Neural crest cell (in vitro differentiated cells): ENCODE measurements at regions not wholly inside any gene's neighbourhood (a gene's known extent, or its start where the extent isn't known, plus 50 kb on each side); places are given as distances from the start of the nearest gene placed in this dataset.

Source experiments
- DNase-seq: peaks from one replicate; pipeline ENCODE4 v3.0.0; 2021; ENCODE audit warnings: low read depth, mixed read lengths, low spot score
- H3K27ac Mint-ChIP-seq: one replicate; pipeline ENCODE4 v1.8.0; 2021; ENCODE audit warnings: mild to moderate bottlenecking, mixed read lengths; ENCODE audit not compliant: unreplicated experiment
- H3K27me3 Mint-ChIP-seq: 2 replicates; pipeline ENCODE4 v1.8.0; 2021; ENCODE audit warnings: low read depth, mild to moderate bottlenecking, mixed read lengths
- H3K36me3 Mint-ChIP-seq: 2 replicates; pipeline ENCODE4 v1.8.0; 2021; ENCODE audit warnings: low read depth, mild to moderate bottlenecking, mixed read lengths
- H3K4me1 Mint-ChIP-seq: 2 replicates; pipeline ENCODE4 v1.8.0; 2021; ENCODE audit warnings: mixed read lengths
- H3K4me3 Mint-ChIP-seq: one replicate; pipeline ENCODE4 v1.8.0; 2021; ENCODE audit warnings: mild to moderate bottlenecking, mixed read lengths
- H3K9me3 Mint-ChIP-seq: 2 replicates; pipeline ENCODE4 v1.8.0; 2021; ENCODE audit warnings: mixed read lengths
- TF ChIP-seq, protein P1 (sequence below): fragments of 200-600 bp; sonication (generic); conservative IDR thresholded peaks from 2 replicates; pipeline ENCODE4 v1.5.0; 2021; ENCODE audit warnings: antibody characterized with exemption, mild to moderate bottlenecking

DNA sequence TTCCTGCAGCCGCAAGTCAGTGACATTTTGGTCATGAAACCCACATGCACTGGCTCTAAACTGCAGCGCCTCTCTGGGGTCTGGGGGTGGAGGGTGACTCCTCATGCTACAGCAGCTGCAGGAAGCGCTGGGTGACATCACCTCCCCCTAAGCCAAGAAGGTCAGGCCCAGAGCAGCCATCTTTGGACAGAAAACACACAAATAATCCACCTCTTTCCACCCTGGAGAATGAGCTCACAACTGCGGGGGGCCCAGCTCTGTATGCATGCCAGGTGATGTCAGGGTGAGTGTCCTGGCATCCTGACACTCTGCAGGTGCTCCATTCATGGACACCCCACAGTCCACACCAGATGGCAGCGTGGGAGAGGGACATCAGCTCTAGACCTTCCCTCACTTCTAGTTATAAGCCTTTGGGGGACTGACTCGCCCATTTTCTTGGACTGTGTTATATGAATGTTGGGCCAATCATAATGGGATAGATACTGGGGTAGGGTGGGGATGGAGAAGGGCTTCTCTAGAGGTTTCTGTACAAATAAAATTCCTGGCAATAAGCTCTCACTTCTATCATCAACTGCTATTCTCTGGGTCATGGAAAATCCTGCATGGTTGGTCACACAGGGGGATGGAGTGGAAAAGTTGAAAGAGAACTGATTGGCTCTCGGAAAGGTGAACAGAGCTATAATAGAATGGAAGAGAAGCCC lies 70.7 kb upstream of the THBS1 start:
- TF ChIP-seq, protein P1, sequence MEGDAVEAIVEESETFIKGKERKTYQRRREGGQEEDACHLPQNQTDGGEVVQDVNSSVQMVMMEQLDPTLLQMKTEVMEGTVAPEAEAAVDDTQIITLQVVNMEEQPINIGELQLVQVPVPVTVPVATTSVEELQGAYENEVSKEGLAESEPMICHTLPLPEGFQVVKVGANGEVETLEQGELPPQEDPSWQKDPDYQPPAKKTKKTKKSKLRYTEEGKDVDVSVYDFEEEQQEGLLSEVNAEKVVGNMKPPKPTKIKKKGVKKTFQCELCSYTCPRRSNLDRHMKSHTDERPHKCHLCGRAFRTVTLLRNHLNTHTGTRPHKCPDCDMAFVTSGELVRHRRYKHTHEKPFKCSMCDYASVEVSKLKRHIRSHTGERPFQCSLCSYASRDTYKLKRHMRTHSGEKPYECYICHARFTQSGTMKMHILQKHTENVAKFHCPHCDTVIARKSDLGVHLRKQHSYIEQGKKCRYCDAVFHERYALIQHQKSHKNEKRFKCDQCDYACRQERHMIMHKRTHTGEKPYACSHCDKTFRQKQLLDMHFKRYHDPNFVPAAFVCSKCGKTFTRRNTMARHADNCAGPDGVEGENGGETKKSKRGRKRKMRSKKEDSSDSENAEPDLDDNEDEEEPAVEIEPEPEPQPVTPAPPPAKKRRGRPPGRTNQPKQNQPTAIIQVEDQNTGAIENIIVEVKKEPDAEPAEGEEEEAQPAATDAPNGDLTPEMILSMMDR: no peak
- no peaks in the 10 kb centered on the region for H3K27me3 Mint-ChIP-seq
- no peak overlapping the region for H3K27ac Mint-ChIP-seq
- peaks cover 6% of the 10 kb centered on the region for H3K9me3 Mint-ChIP-seq
- no peak overlapping the region for H3K4me3 Mint-ChIP-seq
- DNase-seq: no peak
- H3K36me3 Mint-ChIP-seq: peaks cover 2% of the 10 kb centered on the region
- no peaks in the 10 kb centered on the region for H3K4me1 Mint-ChIP-seq

DNA sequence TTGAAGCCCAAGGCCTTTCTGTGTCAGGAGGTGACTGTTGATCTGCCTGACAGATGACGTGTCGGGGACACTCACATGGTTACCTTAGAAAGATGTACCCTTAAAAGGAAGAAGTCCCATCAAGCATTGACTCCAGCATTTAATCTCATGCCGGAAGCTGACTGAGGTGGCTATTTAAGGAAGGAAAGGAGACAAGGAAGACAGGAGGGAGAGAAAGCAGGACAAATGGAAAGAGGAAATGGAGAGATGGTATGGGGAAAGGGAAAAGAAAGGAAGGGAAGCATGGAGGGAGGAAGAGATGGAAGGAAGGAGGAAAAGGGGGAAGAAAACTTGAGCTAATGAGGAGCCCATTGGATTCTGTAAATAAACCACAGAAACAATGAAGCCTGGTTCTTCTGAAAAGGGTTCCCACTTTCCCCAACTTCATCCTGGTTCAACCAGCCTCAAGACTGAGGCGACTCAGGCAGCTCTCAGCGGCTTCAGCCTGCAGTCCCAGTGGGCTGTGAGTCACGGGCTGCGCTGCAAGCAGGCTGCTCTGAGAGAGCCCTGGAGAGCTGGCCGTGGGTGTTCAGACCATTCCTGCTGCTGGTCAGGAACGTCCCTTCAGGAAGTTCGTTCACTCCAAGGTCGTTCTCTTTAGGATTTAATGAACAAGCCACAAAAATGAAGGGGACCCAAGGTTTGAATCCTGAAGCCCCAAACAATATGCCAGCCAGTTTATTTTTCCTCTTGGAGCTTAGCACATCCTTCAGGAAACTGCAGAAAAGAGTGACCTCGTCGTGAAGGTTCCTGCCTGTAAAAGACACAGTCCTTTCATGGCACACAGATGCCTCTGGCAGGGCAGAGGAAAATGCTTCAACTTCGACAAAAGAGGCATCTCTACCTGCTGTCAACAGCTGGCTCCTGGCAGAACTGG lies 69.6 kb upstream of the THBS1 start:
- Mint-ChIP-seq H3K9me3 (peaks cover 7% of the 10 kb centered on the region), H3K4me1 (no peaks in the 10 kb centered on the region), H3K27me3 (no peaks in the 10 kb centered on the region), H3K4me3 (no peak overlapping the region), H3K27ac (no peak overlapping the region), H3K36me3 (peaks cover 2% of the 10 kb centered on the region)
- TF ChIP-seq, protein P1: no peak
- DNase-seq: no peak

DNA sequence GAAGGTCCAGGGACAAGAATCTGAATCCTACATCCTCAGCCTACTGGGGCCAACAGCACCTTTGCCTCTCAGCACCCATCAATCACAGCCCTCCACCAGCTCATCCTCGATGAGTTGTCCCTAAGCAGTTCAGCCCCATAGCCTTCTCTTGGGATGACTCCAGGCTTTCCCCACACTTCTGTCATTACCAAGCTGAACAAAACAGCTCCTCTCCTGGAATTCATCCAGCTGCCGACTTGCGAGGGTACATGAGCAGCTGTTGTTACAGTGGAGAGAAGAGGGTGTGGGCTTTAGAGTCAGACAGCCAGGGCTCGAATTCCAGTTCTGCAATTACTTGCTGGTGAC lies 69.0 kb upstream of the THBS1 start:
- Mint-ChIP-seq H3K9me3 (peaks cover 9% of the 10 kb centered on the region), H3K27me3 (no peaks in the 10 kb centered on the region), H3K27ac (no peak overlapping the region), H3K4me1 (no peaks in the 10 kb centered on the region), H3K36me3 (peaks cover 2% of the 10 kb centered on the region), H3K4me3 (no peak overlapping the region)
- TF ChIP-seq, protein P1: no peak
- no peak for DNase-seq

DNA sequence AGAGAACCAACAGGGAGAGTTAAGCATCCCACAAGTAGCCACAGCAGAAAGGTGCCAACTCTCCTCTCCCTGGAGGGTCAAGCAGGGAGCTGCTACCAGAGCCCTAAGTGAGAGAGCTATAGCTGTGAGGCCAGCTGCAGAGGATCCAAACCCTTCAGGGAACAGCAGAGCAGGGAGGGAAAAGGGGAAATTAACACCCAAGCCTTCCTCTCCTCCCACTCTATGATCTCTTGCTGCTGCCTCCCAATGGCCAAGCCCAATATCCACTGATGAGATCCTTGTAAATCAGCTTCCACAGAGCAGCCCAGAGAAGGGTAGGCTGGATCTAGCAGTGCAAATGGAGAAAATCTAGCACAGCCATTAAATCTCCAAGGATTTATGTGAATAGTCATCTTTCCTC lies 68.2 kb upstream of the THBS1 start:
- peaks cover 2% of the 10 kb centered on the region for H3K36me3 Mint-ChIP-seq
- peaks cover 9% of the 10 kb centered on the region for H3K9me3 Mint-ChIP-seq
- DNase-seq: no peak
- TF ChIP-seq, protein P1: no peak
- H3K27ac Mint-ChIP-seq: no peak overlapping the region
- H3K4me3 Mint-ChIP-seq: no peak overlapping the region
- no peaks in the 10 kb centered on the region for H3K4me1 Mint-ChIP-seq
- H3K27me3 Mint-ChIP-seq: no peaks in the 10 kb centered on the region

DNA sequence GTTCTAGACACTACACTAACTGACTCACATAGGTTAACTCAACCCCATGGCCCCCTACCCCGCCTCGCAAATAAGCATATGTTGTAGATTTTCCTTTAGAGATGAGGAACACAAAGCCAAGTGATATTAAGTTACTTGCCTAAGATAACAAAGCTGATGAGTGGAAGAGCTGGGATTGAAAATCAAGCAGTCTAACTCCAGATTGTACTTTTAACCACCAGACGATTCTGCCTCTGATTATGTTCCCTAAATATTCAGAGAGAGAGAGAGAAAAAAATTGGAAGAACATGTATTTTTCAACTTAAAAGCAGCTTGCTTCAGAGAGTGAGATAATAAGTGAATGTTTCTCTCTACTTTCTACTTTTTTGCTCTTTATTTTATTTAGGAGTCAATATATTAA lies 66.9 kb upstream of the THBS1 start:
- Mint-ChIP-seq H3K27ac (no peak overlapping the region), H3K27me3 (no peaks in the 10 kb centered on the region), H3K9me3 (peaks cover 9% of the 10 kb centered on the region), H3K4me1 (no peaks in the 10 kb centered on the region), H3K4me3 (no peak overlapping the region), H3K36me3 (peaks cover 2% of the 10 kb centered on the region)
- TF ChIP-seq, protein P1: no peak
- no peak for DNase-seq
